ENCODE measurements at regions not wholly inside any gene's neighbourhood (a gene's known extent, or its start where the extent isn't known, plus 50 kb on each side); places are given as distances from the start of the nearest gene placed in this dataset.

DNA sequence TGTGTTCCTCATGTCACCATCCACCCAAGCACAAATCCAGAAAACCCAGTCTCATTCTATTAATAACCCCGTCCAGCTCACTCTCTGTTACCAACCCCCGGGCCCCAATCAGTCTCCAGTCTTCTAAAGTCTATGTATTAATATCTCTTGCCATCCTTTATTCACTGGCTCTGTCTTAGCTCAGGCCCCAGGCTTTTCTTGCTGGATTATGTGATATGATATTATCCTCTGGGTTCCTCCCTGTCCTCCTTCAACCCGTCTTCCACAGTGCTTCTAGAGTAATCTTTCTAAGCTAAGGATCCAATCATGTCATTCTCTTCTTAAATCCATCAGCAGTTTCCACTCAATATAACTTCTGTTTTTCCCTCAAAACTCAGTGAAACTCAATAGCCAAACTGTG, 240.5 kb upstream of the OSR1 start (continued):
- TF ChIP-seq, protein P1, sequence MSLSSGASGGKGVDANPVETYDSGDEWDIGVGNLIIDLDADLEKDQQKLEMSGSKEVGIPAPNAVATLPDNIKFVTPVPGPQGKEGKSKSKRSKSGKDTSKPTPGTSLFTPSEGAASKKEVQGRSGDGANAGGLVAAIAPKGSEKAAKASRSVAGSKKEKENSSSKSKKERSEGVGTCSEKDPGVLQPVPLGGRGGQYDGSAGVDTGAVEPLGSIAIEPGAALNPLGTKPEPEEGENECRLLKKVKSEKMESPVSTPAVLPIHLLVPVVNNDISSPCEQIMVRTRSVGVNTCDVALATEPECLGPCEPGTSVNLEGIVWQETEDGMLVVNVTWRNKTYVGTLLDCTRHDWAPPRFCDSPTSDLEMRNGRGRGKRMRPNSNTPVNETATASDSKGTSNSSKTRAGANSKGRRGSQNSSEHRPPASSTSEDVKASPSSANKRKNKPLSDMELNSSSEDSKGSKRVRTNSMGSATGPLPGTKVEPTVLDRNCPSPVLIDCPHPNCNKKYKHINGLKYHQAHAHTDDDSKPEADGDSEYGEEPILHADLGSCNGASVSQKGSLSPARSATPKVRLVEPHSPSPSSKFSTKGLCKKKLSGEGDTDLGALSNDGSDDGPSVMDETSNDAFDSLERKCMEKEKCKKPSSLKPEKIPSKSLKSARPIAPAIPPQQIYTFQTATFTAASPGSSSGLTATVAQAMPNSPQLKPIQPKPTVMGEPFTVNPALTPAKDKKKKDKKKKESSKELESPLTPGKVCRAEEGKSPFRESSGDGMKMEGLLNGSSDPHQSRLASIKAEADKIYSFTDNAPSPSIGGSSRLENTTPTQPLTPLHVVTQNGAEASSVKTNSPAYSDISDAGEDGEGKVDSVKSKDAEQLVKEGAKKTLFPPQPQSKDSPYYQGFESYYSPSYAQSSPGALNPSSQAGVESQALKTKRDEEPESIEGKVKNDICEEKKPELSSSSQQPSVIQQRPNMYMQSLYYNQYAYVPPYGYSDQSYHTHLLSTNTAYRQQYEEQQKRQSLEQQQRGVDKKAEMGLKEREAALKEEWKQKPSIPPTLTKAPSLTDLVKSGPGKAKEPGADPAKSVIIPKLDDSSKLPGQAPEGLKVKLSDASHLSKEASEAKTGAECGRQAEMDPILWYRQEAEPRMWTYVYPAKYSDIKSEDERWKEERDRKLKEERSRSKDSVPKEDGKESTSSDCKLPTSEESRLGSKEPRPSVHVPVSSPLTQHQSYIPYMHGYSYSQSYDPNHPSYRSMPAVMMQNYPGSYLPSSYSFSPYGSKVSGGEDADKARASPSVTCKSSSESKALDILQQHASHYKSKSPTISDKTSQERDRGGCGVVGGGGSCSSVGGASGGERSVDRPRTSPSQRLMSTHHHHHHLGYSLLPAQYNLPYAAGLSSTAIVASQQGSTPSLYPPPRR (CRISPR knock-in tag; IDR thresholded peaks at IDR 0.05; ENCODE audit: borderline replicate concordance): no peak
- no peak for TF ChIP-seq RCOR2 (CRISPR knock-in tag; IDR thresholded peaks at IDR 0.05)
- TF ChIP-seq TFDP2 (CRISPR knock-in tag; IDR thresholded peaks at IDR 0.05): no peak
- TF ChIP-seq GRHL1 (CRISPR knock-in tag; conservative IDR thresholded peaks at IDR 0.05): no peak
- no peak for TF ChIP-seq ZGPAT (CRISPR knock-in tag; IDR thresholded peaks at IDR 0.05)

Data from HepG2 (cell line).